SH-SY5Y (cell line): ENCODE measurements at regions not wholly inside any gene's neighbourhood (a gene's known extent, or its start where the extent isn't known, plus 50 kb on each side); places are given as distances from the start of the nearest gene placed in this dataset.

ENCODE experiments used
- GATA2 ChIP-seq: IDR thresholded peaks from 2 replicates; pipeline ENCODE4 v1.6.1; 2011; ENCODE audit warnings: mild to moderate bottlenecking, low read depth, low read length
- GATA3 ChIP-seq: IDR thresholded peaks from 2 replicates; pipeline ENCODE4 v1.6.1; 2011; ENCODE audit warnings: low read depth, mild to moderate bottlenecking, low read length, moderate library complexity

DNA sequence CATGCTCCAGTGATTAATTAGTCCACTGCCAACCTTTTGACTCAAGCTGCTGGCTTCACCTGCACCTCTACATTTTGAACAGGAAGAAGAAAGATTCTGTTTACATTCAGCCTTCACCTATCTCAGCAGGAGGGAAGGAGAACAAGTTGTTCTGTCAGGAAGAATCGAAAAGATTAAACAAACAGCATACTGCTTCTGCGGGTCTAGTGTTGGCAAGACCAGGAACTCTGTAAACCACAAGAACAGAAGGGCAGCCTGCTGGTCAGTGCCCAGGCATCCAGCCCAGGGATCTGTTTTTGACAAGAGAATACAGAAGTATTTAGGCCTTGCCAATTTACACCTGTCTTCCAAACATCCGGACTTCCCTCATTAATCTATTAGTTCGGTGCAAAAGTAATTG, 189.7 kb downstream of the CHD9NB start:
- TF ChIP-seq GATA2: no peak
- TF ChIP-seq GATA3: no peak
